ENCODE measurements at regions not wholly inside any gene's neighbourhood (a gene's known extent, or its start where the extent isn't known, plus 50 kb on each side); places are given as distances from the start of the nearest gene placed in this dataset.
"Not testable (repeated sequence)": the region's sequence is repeated elsewhere in the genome, so short reads cannot be mapped to it uniquely, and the experiment has no call there.

DNA sequence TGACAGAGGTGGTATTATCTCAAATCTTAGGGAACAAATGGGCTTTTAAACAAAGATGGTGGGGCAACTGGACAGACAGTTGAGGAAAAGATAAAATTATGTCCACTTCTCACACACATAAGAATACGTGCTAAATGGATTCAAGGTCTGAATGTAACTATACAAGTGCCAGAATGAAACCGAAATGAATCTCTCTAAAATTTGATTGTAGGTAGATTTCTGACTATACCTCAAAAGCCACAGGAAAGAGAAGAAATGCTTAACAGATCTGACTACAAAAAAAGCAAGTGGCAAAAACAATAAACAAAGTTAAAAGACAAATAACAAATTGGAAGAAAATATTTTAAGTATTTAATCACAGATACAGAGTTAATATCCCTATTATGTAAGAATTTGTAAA, 182.7 kb upstream of the OLIG3 start:
- TF ChIP-seq EP300 (IDR thresholded peaks at IDR 0.05), result no peak
- TF ChIP-seq, protein P1, sequence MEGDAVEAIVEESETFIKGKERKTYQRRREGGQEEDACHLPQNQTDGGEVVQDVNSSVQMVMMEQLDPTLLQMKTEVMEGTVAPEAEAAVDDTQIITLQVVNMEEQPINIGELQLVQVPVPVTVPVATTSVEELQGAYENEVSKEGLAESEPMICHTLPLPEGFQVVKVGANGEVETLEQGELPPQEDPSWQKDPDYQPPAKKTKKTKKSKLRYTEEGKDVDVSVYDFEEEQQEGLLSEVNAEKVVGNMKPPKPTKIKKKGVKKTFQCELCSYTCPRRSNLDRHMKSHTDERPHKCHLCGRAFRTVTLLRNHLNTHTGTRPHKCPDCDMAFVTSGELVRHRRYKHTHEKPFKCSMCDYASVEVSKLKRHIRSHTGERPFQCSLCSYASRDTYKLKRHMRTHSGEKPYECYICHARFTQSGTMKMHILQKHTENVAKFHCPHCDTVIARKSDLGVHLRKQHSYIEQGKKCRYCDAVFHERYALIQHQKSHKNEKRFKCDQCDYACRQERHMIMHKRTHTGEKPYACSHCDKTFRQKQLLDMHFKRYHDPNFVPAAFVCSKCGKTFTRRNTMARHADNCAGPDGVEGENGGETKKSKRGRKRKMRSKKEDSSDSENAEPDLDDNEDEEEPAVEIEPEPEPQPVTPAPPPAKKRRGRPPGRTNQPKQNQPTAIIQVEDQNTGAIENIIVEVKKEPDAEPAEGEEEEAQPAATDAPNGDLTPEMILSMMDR (IDR thresholded peaks at IDR 0.05), result no peak
- no peak for TF ChIP-seq POLR2A (IDR thresholded peaks at IDR 0.05)
- no peak for TF ChIP-seq POLR2AphosphoS5 (IDR thresholded peaks at IDR 0.05)
- no peak overlapping the region for H3K27ac ChIP-seq
- no peak for ATAC-seq (ENCODE audit: low FRiP score in 2 of 2)
- H3K27me3 ChIP-seq, result no peaks in the 10 kb centered on the region
- no peak overlapping the region for H3K4me3 ChIP-seq
- H3K9me3 ChIP-seq, result no peaks in the 10 kb centered on the region
- WGBS, 2 donors, result 85 to 90% methylated on average over 2 of the region's 2 CpGs
- H3K36me3 ChIP-seq, result no peaks in the 10 kb centered on the region
- DNase-seq, result no peak
- peaks cover 0 to 13% (median 2%) of the 10 kb centered on the region in 4 donors for H3K4me1 ChIP-seq

DNA sequence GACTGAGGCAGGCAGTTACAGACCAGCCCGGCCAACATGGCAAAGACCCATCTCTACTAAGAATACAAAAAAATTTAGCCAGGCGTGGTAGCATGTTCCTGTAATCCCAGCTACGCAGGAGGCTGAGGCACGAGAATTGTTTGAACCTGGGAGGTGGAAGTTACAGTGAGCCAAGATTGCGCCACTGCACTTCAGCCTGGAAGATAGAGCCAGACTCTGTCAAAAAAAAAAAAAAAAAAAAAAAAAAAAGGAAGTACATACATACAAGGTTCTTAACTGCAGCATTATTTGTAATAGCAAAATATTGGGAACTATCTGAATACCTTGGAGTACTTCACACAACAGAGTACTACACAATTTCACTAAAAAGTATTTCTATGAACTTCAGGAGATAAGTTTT, 183.5 kb upstream of the OLIG3 start:
- Histone ChIP-seq H3K27me3 (no peaks in the 10 kb centered on the region), H3K4me1 (peaks cover 0 to 13% (median 2%) of the 10 kb centered on the region in 4 donors), H3K4me3 (no peak overlapping the region), H3K36me3 (no peaks in the 10 kb centered on the region), H3K27ac (no peak overlapping the region), H3K9me3 (no peaks in the 10 kb centered on the region)
- DNase-seq (peak in 1 of 2 donors; percentile 86), ATAC-seq (ENCODE audit: low FRiP score in 2 of 2) (peak in 1 of 2 donors; percentile 53)
- TF ChIP-seq, protein P1 (IDR thresholded peaks at IDR 0.05), result no peak
- TF ChIP-seq EP300 (IDR thresholded peaks at IDR 0.05) (no peak), POLR2AphosphoS5 (IDR thresholded peaks at IDR 0.05) (no peak), POLR2A (IDR thresholded peaks at IDR 0.05) (no peak)
- WGBS, 2 donors, result 31 to 56% methylated on average over 5 of the region's 5 CpGs

DNA sequence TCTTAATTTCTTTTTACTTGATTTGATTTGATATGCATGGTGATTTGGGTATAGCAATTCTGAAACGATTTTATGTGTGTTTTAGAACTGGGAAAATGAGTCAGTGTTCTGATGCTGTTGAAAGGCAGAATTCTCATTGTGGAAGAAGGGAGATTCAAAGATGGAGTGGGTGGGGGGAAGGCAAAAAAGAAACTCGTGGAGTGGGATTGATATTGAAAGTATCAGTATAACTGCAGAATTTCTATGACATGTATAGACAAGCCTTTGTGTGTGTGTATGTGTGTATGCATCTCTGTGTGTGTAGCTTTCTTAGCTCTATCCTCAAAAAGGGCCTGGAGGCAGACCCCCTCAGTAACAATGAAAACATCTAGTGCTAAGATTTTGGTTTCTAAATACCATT, 184.3 kb upstream of the OLIG3 start:
- TF ChIP-seq EP300 (IDR thresholded peaks at IDR 0.05), result no peak
- no peak for ATAC-seq (ENCODE audit: low FRiP score in 2 of 2)

DNA sequence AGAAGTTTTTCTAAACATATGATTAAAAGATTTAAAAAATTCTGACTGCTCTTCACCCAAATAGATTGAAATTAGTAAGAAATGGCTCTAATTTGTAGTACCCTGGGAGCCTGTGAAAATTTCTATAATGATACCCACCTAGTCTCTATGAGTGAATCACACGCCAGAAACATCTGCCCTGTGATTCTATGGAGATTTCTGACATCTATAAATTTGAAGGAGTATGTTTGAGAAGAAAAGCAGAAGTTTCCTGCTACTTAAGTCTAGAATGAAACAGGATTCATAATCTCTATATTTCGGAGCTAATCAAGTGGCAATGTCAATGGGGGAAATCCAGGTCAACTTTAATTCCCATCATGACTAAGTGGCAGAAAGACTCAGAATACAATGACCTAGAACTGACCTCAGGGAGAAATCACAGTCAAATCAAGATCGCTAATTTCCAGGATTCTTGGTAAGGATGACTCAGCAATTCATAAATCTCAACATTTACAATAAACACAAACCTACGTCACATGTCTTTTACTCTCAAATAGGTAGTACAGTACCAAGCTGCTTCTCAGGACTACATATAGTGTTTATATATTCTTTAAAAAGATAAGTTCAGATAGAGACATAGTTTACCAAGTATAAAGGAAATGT, 186.2 kb upstream of the TNFAIP3 start:
- Histone ChIP-seq H3K36me3 (no peaks in the 10 kb centered on the region), H3K4me1 (peaks cover 0 to 7% (median 2%) of the 10 kb centered on the region in 4 donors), H3K27me3 (no peaks in the 10 kb centered on the region), H3K9me3 (no peaks in the 10 kb centered on the region), H3K27ac (no peak overlapping the region), H3K4me3 (no peak overlapping the region)
- DNase-seq, result no peak
- TF ChIP-seq, protein P1 (IDR thresholded peaks at IDR 0.05), result no peak
- TF ChIP-seq POLR2A (IDR thresholded peaks at IDR 0.05) (no peak), EP300 (IDR thresholded peaks at IDR 0.05) (no peak), POLR2AphosphoS5 (IDR thresholded peaks at IDR 0.05) (no peak)
- ATAC-seq (ENCODE audit: low FRiP score in 2 of 2), result no peak
- WGBS, 2 donors, result 43 to 60% methylated on average over 4 of the region's 4 CpGs

More for the DNA sequence above, 184.3 kb upstream of the OLIG3 start:
- WGBS, 2 donors, result 74 to 82% methylated on average over 2 of the region's 2 CpGs
- H3K27me3 ChIP-seq, result no peaks in the 10 kb centered on the region
- H3K27ac ChIP-seq, result no peak overlapping the region
- peaks cover 0 to 13% (median 2%) of the 10 kb centered on the region in 4 donors for H3K4me1 ChIP-seq
- no peaks in the 10 kb centered on the region for H3K36me3 ChIP-seq
- no peak overlapping the region for H3K4me3 ChIP-seq
- no peaks in the 10 kb centered on the region for H3K9me3 ChIP-seq
- no peak for DNase-seq

DNA sequence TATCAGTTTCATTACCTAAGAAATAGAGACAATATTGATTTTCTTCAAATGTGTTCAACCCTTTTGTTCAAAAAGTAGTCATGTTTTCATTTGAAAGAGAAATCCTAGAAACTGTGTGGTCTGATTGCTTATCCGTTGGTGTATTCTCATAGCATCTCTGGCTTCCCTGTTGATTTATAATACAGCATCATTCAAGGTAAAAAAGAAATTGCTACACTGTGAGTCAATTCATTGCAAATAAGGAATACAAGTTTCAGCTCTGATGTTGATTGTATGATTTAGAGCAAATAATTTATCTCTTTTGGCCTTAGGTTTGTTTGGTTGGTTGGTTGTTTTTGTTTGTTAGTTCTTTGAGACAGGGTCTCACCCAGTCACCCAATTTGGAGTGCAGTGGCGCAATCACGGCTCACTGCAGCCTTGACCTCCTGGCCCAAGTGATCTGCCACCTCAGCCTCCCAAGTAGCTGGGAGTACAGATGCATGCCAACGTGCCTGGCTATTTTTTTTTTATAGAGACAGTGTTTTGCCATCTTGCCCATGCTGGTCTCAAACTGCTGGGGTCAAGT, 185.5 kb upstream of the TNFAIP3 start:
- WGBS, 2 donors, result 80 to 87% methylated on average over 4 of the region's 4 CpGs
- Histone ChIP-seq H3K9me3 (no peaks in the 10 kb centered on the region), H3K27me3 (no peaks in the 10 kb centered on the region), H3K27ac (no peak overlapping the region), H3K4me1 (peaks cover 0 to 7% (median 2%) of the 10 kb centered on the region in 4 donors), H3K36me3 (no peaks in the 10 kb centered on the region), H3K4me3 (no peak overlapping the region)
- ATAC-seq (ENCODE audit: low FRiP score in 2 of 2) (no peak), DNase-seq (no peak)
- TF ChIP-seq EP300 (IDR thresholded peaks at IDR 0.05), result no peak
- TF ChIP-seq, protein P1 (IDR thresholded peaks at IDR 0.05), result no peak
- no peak for TF ChIP-seq POLR2AphosphoS5 (IDR thresholded peaks at IDR 0.05)
- TF ChIP-seq POLR2A (IDR thresholded peaks at IDR 0.05), result no peak

DNA sequence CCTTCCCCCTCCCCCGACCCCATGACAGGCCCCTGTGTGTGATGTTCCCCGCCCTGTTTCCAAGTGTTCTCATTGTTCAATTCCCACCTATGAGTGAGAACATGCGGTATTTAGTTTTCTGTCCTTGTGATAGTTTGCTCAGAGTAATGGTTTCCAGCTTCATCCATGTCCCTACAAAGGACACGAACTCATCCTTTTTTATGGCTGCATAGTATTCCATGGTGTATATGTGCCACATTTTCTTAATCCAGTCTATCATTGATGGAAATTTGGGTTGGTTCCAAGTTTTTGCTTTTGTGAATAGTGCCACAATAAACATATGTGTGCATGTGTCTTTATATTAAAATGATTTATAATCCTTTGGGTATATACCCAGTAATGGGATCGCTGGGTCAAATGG, 184.4 kb upstream of the TNFAIP3 start:
- not testable (repeated sequence) for H3K27ac ChIP-seq; H3K4me1 ChIP-seq; H3K36me3 ChIP-seq; ATAC-seq (ENCODE audit: low FRiP score in 2 of 2); H3K4me3 ChIP-seq; H3K27me3 ChIP-seq; DNase-seq; H3K9me3 ChIP-seq
- 93 to 95% methylated on average over 5 of the region's 5 CpGs for WGBS, 2 donors

All from upper lobe of left lung (tissue), 6 donors.